ENCODE measurements at regions not wholly inside any gene's neighbourhood (a gene's known extent, or its start where the extent isn't known, plus 50 kb on each side); places are given as distances from the start of the nearest gene placed in this dataset.

DNA sequence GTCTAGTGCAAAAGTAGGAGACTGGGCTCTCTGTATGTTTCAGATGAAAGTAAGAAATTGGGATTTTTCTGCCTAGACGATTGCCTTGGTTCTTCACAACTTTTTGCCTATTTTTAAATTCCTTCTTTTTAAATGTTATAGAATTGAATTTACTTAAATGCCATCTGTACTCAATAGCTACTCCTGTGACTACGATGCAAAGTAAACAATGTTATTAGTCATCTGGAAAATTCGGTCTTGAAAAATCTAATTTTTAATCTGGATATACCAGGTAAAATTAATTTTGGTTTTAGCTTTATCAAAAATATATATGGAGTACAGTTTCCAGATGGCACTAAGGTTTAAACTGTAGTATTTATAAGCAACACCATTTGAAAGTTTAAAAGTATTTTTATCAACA, 472.2 kb downstream of the UTRN start (continued):
- TF ChIP-seq, protein P1, sequence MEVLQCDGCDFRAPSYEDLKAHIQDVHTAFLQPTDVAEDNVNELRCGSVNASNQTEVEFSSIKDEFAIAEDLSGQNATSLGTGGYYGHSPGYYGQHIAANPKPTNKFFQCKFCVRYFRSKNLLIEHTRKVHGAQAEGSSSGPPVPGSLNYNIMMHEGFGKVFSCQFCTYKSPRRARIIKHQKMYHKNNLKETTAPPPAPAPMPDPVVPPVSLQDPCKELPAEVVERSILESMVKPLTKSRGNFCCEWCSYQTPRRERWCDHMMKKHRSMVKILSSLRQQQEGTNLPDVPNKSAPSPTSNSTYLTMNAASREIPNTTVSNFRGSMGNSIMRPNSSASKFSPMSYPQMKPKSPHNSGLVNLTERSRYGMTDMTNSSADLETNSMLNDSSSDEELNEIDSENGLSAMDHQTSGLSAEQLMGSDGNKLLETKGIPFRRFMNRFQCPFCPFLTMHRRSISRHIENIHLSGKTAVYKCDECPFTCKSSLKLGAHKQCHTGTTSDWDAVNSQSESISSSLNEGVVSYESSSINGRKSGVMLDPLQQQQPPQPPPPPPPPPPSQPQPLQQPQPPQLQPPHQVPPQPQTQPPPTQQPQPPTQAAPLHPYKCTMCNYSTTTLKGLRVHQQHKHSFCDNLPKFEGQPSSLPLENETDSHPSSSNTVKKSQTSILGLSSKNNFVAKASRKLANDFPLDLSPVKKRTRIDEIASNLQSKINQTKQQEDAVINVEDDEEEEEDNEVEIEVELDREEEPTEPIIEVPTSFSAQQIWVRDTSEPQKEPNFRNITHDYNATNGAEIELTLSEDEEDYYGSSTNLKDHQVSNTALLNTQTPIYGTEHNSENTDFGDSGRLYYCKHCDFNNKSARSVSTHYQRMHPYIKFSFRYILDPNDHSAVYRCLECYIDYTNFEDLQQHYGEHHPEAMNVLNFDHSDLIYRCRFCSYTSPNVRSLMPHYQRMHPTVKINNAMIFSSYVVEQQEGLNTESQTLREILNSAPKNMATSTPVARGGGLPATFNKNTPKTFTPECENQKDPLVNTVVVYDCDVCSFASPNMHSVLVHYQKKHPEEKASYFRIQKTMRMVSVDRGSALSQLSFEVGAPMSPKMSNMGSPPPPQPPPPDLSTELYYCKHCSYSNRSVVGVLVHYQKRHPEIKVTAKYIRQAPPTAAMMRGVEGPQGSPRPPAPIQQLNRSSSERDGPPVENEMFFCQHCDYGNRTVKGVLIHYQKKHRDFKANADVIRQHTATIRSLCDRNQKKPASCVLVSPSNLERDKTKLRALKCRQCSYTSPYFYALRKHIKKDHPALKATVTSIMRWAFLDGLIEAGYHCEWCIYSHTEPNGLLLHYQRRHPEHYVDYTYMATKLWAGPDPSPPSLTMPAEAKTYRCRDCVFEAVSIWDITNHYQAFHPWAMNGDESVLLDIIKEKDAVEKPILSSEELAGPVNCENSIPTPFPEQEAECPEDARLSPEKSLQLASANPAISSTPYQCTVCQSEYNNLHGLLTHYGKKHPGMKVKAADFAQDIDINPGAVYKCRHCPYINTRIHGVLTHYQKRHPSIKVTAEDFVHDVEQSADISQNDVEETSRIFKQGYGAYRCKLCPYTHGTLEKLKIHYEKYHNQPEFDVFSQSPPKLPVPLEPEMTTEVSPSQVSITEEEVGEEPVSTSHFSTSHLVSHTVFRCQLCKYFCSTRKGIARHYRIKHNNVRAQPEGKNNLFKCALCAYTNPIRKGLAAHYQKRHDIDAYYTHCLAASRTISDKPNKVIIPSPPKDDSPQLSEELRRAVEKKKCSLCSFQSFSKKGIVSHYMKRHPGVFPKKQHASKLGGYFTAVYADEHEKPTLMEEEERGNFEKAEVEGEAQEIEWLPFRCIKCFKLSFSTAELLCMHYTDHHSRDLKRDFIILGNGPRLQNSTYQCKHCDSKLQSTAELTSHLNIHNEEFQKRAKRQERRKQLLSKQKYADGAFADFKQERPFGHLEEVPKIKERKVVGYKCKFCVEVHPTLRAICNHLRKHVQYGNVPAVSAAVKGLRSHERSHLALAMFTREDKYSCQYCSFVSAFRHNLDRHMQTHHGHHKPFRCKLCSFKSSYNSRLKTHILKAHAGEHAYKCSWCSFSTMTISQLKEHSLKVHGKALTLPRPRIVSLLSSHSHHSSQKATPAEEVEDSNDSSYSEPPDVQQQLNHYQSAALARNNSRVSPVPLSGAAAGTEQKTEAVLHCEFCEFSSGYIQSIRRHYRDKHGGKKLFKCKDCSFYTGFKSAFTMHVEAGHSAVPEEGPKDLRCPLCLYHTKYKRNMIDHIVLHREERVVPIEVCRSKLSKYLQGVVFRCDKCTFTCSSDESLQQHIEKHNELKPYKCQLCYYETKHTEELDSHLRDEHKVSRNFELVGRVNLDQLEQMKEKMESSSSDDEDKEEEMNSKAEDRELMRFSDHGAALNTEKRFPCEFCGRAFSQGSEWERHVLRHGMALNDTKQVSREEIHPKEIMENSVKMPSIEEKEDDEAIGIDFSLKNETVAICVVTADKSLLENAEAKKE (CRISPR knock-in tag; IDR thresholded peaks at IDR 0.05), result no peak
- TF ChIP-seq ZNF114 (CRISPR knock-in tag; IDR thresholded peaks at IDR 0.05), result no peak

DNA sequence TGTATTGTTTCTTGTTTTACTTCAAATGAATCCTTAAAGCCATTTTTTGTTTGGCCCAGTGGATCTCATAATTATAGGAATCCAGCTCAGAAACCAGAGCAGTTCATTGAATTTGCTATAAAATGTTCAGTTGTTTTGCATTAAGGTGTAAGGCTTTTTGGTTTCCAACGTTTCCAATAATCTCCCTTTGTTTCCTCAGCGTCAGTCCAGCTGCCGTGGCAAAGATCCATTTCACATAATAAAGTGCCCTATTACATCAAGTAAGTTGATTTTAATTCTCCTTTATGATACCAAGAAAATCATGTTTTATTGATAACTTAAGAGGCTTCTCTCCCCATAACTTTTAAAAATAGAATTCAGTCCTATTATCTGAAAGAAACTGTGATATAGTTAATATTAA, 472.6 kb downstream of the UTRN start:
- H3K9me2 ChIP-seq (ENCODE audit: insufficient read depth), result no peaks in the 10 kb centered on the region
- no peak overlapping the region for H3K4me2 ChIP-seq
- no peak overlapping the region for H2AFZ ChIP-seq
- no peak for ATAC-seq
- Mint-ChIP-seq H3K27me3 (ENCODE audit: insufficient read depth, low read depth, poor library complexity) (no peaks in the 10 kb centered on the region), H3K27ac (no peak overlapping the region), H3K9me3 (no peaks in the 10 kb centered on the region), H3K36me3 (ENCODE audit: low read depth) (no peaks in the 10 kb centered on the region; the same call in 2 of the 3 replicates), H3K4me1 (peaks cover 6% of the 10 kb centered on the region; the same call in 2 of the 3 replicates), H3K4me3 (no peak overlapping the region)
- no peaks in the 10 kb centered on the region for H4K20me1 ChIP-seq (replicated peaks; ENCODE audit: insufficient read depth)
- no peaks in the 10 kb centered on the region for H3K36me3 ChIP-seq (ENCODE audit: insufficient read depth)
- no peak overlapping the region for H3K27ac ChIP-seq (ENCODE audit: low read depth)
- DNase-seq (ENCODE audit: low spot score), result no peak
- no peaks in the 10 kb centered on the region for H3K79me2 ChIP-seq (replicated peaks; ENCODE audit: insufficient read depth)
- no peaks in the 10 kb centered on the region for H3F3A ChIP-seq (replicated peaks; ENCODE audit: low read depth)
- no peak for TF ChIP-seq NANOG (IDR thresholded peaks at IDR 0.05; ENCODE audit: borderline replicate concordance)
- TF ChIP-seq JUNB (IDR thresholded peaks at IDR 0.05; ENCODE audit: unreplicated experiment), result no peak
- no peak for TF ChIP-seq ZNF331 (CRISPR knock-in tag; IDR thresholded peaks at IDR 0.05; ENCODE audit: low read depth)
- no peak for TF ChIP-seq STAT1 (IDR thresholded peaks at IDR 0.05; ENCODE audit: unreplicated experiment)
- no peak for TF ChIP-seq CREB1 (CRISPR knock-in tag; IDR thresholded peaks at IDR 0.05; ENCODE audit: low read depth)
- TF ChIP-seq EZH2phosphoT487 (IDR thresholded peaks at IDR 0.05; ENCODE audit: unreplicated experiment), result no peak
- TF ChIP-seq POLR2AphosphoS5 (IDR thresholded peaks at IDR 0.05; ENCODE audit: low read depth), result no peak
- TF ChIP-seq, protein P2, sequence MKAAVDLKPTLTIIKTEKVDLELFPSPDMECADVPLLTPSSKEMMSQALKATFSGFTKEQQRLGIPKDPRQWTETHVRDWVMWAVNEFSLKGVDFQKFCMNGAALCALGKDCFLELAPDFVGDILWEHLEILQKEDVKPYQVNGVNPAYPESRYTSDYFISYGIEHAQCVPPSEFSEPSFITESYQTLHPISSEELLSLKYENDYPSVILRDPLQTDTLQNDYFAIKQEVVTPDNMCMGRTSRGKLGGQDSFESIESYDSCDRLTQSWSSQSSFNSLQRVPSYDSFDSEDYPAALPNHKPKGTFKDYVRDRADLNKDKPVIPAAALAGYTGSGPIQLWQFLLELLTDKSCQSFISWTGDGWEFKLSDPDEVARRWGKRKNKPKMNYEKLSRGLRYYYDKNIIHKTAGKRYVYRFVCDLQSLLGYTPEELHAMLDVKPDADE (IDR thresholded peaks at IDR 0.05), result no peak
- no peak for TF ChIP-seq ZNF114 (CRISPR knock-in tag; IDR thresholded peaks at IDR 0.05)
- TF ChIP-seq EZH2 (IDR thresholded peaks at IDR 0.05; ENCODE audit: low read depth, unreplicated experiment), result no peak
- TF ChIP-seq, protein P3, sequence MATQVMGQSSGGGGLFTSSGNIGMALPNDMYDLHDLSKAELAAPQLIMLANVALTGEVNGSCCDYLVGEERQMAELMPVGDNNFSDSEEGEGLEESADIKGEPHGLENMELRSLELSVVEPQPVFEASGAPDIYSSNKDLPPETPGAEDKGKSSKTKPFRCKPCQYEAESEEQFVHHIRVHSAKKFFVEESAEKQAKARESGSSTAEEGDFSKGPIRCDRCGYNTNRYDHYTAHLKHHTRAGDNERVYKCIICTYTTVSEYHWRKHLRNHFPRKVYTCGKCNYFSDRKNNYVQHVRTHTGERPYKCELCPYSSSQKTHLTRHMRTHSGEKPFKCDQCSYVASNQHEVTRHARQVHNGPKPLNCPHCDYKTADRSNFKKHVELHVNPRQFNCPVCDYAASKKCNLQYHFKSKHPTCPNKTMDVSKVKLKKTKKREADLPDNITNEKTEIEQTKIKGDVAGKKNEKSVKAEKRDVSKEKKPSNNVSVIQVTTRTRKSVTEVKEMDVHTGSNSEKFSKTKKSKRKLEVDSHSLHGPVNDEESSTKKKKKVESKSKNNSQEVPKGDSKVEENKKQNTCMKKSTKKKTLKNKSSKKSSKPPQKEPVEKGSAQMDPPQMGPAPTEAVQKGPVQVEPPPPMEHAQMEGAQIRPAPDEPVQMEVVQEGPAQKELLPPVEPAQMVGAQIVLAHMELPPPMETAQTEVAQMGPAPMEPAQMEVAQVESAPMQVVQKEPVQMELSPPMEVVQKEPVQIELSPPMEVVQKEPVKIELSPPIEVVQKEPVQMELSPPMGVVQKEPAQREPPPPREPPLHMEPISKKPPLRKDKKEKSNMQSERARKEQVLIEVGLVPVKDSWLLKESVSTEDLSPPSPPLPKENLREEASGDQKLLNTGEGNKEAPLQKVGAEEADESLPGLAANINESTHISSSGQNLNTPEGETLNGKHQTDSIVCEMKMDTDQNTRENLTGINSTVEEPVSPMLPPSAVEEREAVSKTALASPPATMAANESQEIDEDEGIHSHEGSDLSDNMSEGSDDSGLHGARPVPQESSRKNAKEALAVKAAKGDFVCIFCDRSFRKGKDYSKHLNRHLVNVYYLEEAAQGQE (IDR thresholded peaks at IDR 0.05; ENCODE audit: unreplicated experiment), result no peak
- H3K27me3 ChIP-seq (ENCODE audit: insufficient read depth), result no peaks in the 10 kb centered on the region
- H3K4me1 ChIP-seq (ENCODE audit: insufficient read depth), result peaks cover 11% of the 10 kb centered on the region; the same call in 1 of the 2 replicates
- H3K4me3 ChIP-seq, result no peak overlapping the region

Measured in GM23338 (cell line).